SHP77 treated with DMSO at 0.1 percent for 48 hours (cell line): ENCODE measurements at regions not wholly inside any gene's neighbourhood (a gene's known extent, or its start where the extent isn't known, plus 50 kb on each side); places are given as distances from the start of the nearest gene placed in this dataset.
"Not testable (repeated sequence)": the region's sequence is repeated elsewhere in the genome, so short reads cannot be mapped to it uniquely, and the experiment has no call there.

Experiments
- DNase-seq: peaks from one replicate; lab custom pipeline; 2025; lab: John Stamatoyannopoulos, UW

DNA sequence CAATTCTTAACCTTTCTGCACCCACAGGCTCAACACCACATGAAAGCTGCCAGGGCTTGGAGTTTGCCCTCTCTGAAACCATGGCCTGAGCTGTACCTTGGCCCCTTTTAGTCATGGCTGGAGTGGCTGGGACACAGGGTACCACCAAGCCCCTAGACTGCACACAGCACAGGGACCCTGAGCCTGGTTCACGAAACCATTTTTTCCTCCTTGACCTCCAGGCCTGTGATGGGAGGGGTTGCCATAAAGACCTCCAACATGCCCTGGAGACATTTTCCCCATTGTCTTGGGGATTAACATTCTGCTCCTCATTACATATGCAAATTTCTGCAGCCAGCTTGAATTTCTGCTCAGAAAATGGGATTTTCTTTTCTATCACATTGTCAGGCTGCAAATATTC lies 113.4 kb downstream of the XPNPEP1 start:
- DNase-seq = not testable (repeated sequence)

- DNase-seq = not testable (repeated sequence)
Measured at GRCh38 chr10:109801191-109801590, 122.1 kb downstream of the XPNPEP1 start.

DNA sequence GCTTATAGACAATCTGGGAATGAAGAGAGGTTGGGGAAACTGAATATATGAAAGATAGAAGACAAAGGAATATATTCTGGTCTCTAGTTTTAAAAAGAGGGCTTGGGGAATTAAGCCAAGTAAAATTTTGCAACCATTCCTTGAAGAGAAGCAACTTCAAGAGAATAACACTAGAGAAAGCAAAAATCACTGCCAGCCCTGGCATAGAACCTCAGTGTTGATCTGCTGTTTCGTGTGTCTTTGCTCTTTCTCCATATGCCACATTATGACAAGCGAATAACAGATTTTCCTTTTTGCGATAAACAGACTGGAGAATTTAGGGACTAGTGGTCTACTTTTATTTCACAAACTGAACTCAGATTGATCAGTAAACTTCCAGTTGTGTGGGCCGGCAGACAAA lies 132.7 kb downstream of the XPNPEP1 start:
- no peak for DNase-seq

- no peak for DNase-seq
Measured at GRCh38 chr10:109784236-109784635, 139.1 kb downstream of the XPNPEP1 start.

- no peak for DNase-seq
Measured at GRCh38 chr10:109783286-109783685, 140.0 kb downstream of the XPNPEP1 start.

GRCh38 chr10:109780997-109781396 lies 142.3 kb downstream of the XPNPEP1 start:
- DNase-seq = no peak

DNA sequence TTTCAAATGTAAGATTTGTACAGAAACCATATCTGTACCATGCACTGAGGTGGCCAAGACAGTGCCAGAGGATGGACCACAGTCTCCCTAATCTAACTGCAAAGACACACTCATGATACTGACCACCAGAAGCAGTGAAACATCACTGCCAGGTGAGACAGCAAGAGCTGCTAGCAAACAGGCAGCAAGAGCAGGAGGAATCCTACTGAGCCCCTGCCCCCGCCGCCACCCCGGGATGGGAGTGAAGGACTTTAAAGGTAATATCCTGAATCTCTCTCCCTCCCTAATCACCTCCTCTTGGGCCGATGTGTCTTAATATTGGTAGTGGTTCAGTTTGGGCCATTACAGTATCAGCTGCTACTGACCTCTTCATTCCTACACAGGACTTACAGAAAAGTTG lies 144.3 kb downstream of the XPNPEP1 start:
- DNase-seq = no peak

- DNase-seq = no peak
Measured at GRCh38 chr10:109774121-109774440, 149.2 kb downstream of the XPNPEP1 start.

DNA sequence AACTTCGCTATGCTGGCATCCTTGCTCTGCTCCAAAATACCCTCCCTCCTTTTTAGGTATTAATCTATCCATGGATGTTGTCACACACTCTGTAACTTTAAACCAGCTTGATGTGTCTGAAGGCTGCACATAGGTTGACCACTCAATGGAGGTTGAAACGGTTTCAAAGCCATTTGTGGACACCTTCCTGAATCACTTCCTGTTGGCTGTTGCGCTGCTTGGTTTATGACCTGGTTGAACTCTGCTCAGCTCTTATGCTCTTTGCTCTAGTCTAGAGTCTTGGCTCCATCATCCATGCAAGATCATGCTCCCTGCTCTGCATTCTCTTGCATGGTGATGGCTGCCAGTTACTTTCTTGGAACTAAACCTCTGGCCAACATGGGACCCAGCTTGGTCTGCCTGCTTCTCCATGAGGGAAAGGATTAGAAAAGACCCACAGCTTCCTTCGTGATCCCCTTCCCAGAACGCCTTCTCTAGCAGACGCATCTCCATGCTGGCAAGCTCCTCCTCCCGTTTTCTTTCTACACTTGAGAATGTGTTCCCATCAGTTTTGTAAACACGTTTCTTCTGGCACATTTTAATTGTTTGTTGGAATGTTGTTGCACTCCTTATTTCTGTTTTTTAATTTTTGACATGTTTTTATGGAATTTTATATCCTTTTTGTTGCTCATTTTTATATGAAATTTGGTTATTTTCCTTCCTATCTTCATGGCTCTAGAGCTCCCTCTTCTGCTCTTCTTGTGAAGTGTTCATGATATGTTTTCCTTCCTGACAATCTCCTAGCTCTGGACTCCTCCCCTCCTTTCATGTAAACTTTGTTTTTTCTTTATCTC lies 149.8 kb downstream of the XPNPEP1 start:
- no peak for DNase-seq

- DNase-seq = no peak
Measured at GRCh38 chr10:109770663-109771062, 152.6 kb downstream of the XPNPEP1 start.

- DNase-seq = no peak
Measured at GRCh38 chr10:109769966-109770365, 153.3 kb downstream of the XPNPEP1 start.

GRCh38 chr10:109765838-109766237 lies 157.5 kb downstream of the XPNPEP1 start:
- no peak for DNase-seq

GRCh38 chr10:109762555-109762954 lies 160.8 kb downstream of the XPNPEP1 start:
- DNase-seq = no peak

DNA sequence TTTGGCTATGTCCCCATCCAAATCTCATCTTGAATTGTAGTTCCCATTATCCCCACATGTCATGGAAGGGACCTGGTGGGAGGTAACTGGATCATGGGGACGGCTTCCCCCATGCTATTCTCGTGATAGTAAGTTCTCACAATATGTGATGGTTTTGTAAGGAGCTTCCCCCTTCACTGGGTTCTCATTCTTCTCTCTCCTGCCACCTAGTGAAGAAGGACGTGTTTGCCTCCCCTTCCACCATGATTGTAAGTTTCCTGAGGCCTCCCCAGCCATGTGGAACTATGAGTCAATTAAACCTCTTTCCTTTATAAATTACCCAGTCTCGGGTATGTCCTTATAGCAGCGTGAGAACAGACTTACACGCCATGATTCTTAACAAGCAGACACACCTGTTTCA lies 165.6 kb downstream of the XPNPEP1 start:
- not testable (repeated sequence) for DNase-seq

- no peak for DNase-seq
Measured at GRCh38 chr10:109746861-109747260, 176.4 kb downstream of the XPNPEP1 start.

- DNase-seq = no peak
Measured at GRCh38 chr10:109744020-109744419, 179.3 kb downstream of the XPNPEP1 start.

DNA sequence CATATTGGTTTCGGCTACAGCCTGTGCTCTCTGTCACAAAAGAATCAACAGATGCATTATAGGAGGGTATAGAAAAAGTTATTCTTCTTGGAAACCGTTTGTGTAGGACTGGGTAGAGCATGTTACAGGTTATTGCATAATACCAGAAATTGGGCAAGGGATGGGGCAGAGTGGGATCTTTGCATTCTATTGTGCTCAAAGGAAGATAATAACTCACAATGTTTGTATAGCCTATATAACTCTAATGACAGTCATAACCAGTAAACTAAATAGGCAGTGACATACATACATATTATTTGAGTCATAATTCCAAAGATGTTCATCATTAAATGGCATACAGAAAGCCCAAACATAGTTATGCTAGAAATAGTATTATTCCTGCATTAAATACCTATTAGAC lies 179.7 kb downstream of the XPNPEP1 start:
- DNase-seq = no peak

GRCh38 chr10:109743146-109743545 lies 180.2 kb downstream of the XPNPEP1 start:
- no peak for DNase-seq

DNA sequence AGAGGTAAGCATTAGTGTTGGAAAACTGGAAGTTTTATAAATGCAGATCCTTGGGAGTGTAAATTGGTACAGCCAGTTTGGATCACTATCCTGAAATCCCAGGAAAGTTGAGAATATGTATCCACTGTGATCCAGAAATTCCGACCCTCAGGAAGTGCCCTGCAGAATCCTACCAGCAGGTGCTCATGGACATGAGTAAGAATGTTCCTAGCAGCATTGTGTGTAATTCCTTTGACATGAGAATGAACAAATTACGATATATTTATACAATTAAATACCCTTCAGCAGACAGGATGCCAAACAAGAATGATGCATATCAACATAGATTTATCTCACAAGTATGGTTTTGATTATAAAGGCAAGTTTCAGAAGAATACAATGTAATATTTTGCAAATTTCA lies 181.6 kb downstream of the XPNPEP1 start:
- no peak for DNase-seq

- DNase-seq = no peak
Measured at GRCh38 chr10:109740436-109740835, 182.9 kb downstream of the XPNPEP1 start.

GRCh38 chr10:109737626-109738025 lies 185.7 kb downstream of the XPNPEP1 start:
- no peak for DNase-seq

DNA sequence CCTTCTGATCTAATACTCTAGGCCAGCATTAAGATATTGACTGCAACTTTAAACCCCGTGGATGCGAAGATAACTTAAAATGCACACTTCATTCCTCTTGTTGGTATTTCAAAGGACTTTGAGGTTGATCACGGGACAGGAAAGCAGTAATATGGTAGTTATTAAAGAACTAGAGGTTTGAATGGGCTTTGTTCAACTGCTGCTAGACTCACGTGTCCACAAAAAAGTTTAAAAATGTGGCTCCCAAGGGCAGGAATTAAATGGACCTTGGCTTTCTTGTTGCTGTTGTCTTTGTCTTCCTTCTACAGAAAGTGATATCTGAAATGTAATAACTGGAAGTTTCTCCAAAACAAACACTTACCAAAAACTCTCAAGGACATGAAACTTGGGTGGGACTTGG lies 186.3 kb downstream of the XPNPEP1 start:
- no peak for DNase-seq

GRCh38 chr10:109735776-109736175 lies 187.5 kb downstream of the XPNPEP1 start:
- no peak for DNase-seq

- no peak for DNase-seq
Measured at GRCh38 chr10:109732254-109732965, 190.9 kb downstream of the XPNPEP1 start.
